K562 (cell line): ENCODE measurements at regions not wholly inside any gene's neighbourhood (a gene's known extent, or its start where the extent isn't known, plus 50 kb on each side); places are given as distances from the start of the nearest gene placed in this dataset.

ENCODE experiments used
- ATAC-seq: fragments of 200-7000 bp; cut with Tn5 transposase; 3 replicates; pipeline ENCODE4 v1.9.1; 2020; ENCODE audit warnings: moderate library complexity
- BruUV-seq: library from RNA; stranded (reverse); fragments of 400-500 nt; replicated peaks from 2 replicates; lab custom pipeline; 2021; lab: Mats Ljungman, UMichigan
- CTCF ChIA-PET: fragments of 300-600 bp; formaldehyde crosslinking; extraction: SDS; loops from one replicate; lab custom pipeline; 2021; ENCODE audit warnings: low intra/inter-chr PET ratio; lab: Yijun Ruan, JAX
- POLR2A ChIA-PET: fragments of 300-600, 350-650 bp; sonication (Branson Sonifier 250); formaldehyde crosslinking; extraction: SDS; loops from one replicate; lab custom pipeline; 2021; ENCODE audit warnings: antibody characterized with exemption, inconsistent platforms; lab: Yijun Ruan, JAX
- DNase-seq, 4 experiments: peaks; one replicate each; pipeline versions ENCODE4 v3.0.0 to v3.0.0-alpha.2; 2011 to 2018; ENCODE audit warnings: low spot score in 3 of 4, mixed read lengths in 3 of 4; ENCODE audit errors: extremely low read depth in 1 of 4
- FAIRE-seq: peaks from 2 replicates; lab custom pipeline; 2011; peaks lifted over from hg19 to GRCh38; lab: Jason Lieb, UNC
- H2AFZ ChIP-seq: 2 replicates; pipeline ENCODE4 v1.6.0; 2011; ENCODE audit warnings: low read depth, low read length, control low read depth, inconsistent platforms
- H3K27ac ChIP-seq: fragments of 200-600 bp; 3 replicates; pipeline ENCODE4 v1.8.0; 2011; ENCODE audit warnings: low read depth, mild to moderate bottlenecking, control low read depth, inconsistent platforms, low read length, moderate library complexity, mixed read lengths; ENCODE audit errors: extremely low read depth
- H3K27me3 ChIP-seq, 2 experiments: fragments of 300-600 bp in 1 of 2; 2 replicates in 1 of 2; 3 replicates in 1 of 2; pipeline versions ENCODE4 v1.6.0 to v1.8.0; 2011; ENCODE audit warnings: inconsistent platforms in 2 of 2, low read length in 2 of 2, mild to moderate bottlenecking in 1 of 2, mixed read lengths in 1 of 2, moderate library complexity in 1 of 2; ENCODE audit not compliant: control insufficient read depth in 2 of 2, insufficient read depth in 2 of 2
- H3K36me3 ChIP-seq: fragments of 300-600 bp; 3 replicates; pipeline ENCODE4 v1.8.0; 2011; ENCODE audit warnings: mild to moderate bottlenecking, low read length, inconsistent platforms; ENCODE audit not compliant: control insufficient read depth, insufficient read depth
- H3K4me1 ChIP-seq, 2 experiments: fragments of 200-600 bp in 1 of 2; replicated peaks in 1 of 2; 2 replicates in 1 of 2; 3 replicates in 1 of 2; pipeline versions ENCODE4 v1.5.1 to v1.8.0; 2011; ENCODE audit warnings: inconsistent platforms in 2 of 2, low read length in 2 of 2, mild to moderate bottlenecking in 1 of 2, mixed read lengths in 1 of 2, moderate library complexity in 1 of 2; ENCODE audit not compliant: control insufficient read depth in 2 of 2, insufficient read depth in 2 of 2
- H3K4me2 ChIP-seq: 2 replicates; pipeline ENCODE4 v1.6.1; 2011; ENCODE audit warnings: low read length, control low read depth, inconsistent platforms, mixed read lengths; ENCODE audit not compliant: insufficient read depth
- H3K4me3 ChIP-seq: fragments of 200-600 bp; sonication (generic), shearing (Covaris generic); 2 replicates; pipeline ENCODE4 v1.5.1; 2016; ENCODE audit warnings: control low read depth, inconsistent platforms
- H3K79me2 ChIP-seq: fragments of 200-600 bp; 3 replicates; pipeline ENCODE4 v1.8.0; 2011; ENCODE audit warnings: low read length, inconsistent platforms; ENCODE audit not compliant: control insufficient read depth, insufficient read depth
- H3K9ac ChIP-seq, 2 experiments: 2 replicates each; pipeline versions ENCODE4 v1.6.0 to v1.6.1; 2011; ENCODE audit warnings: low read depth in 2 of 2, low read length in 2 of 2, control low read depth in 1 of 2, inconsistent platforms in 1 of 2, mild to moderate bottlenecking in 1 of 2, mixed read lengths in 1 of 2; ENCODE audit not compliant: insufficient read depth in 1 of 2
- H3K9me1 ChIP-seq: one replicate; pipeline ENCODE4 v1.6.0; 2011; ENCODE audit warnings: inconsistent platforms, mild to moderate bottlenecking, low read length, moderate library complexity; ENCODE audit not compliant: control insufficient read depth, insufficient read depth
- H3K9me3 ChIP-seq: replicated peaks from 2 replicates; pipeline ENCODE4 v1.5.1; 2011; ENCODE audit warnings: low read depth, low read length, inconsistent platforms; ENCODE audit not compliant: control insufficient read depth, insufficient read depth
- H4K20me1 ChIP-seq: replicated peaks from 2 replicates; pipeline ENCODE4 v1.6.1; 2011; ENCODE audit warnings: low read length, inconsistent platforms, mixed read lengths; ENCODE audit not compliant: control insufficient read depth, insufficient read depth
- CXXC5 ChIP-seq: fragments of 250-450 bp; sonication (Bioruptor Pico); IDR thresholded peaks from 2 replicates; pipeline ENCODE4 v1.8.0; 2022; ENCODE audit warnings: inconsistent platforms, mild to moderate bottlenecking, moderate library complexity
- E2F8 ChIP-seq: fragments of 450-650 bp; IDR thresholded peaks from 2 replicates; pipeline ENCODE4 v1.7.1; 2018; ENCODE audit warnings: mild to moderate bottlenecking, low read depth; ENCODE audit not compliant: partially characterized antibody
- FOXA3 ChIP-seq, 2 experiments: fragments of 450-650 bp in 1 of 2; sonication (generic) in 1 of 2; formaldehyde crosslinking; IDR thresholded peaks in 1 of 2; conservative IDR thresholded peaks in 1 of 2; 2 replicates each; pipeline versions ENCODE4 v1.4.0 to v1.8.0; 2020 to 2022; ENCODE audit warnings: mild to moderate bottlenecking in 2 of 2, missing genetic modification reagents in 1 of 2
- KLF6 ChIP-seq: fragments of 250-450 bp; sonication (Bioruptor Pico); IDR thresholded peaks from 2 replicates; pipeline ENCODE4 v1.4.0; 2020; ENCODE audit warnings: mild to moderate bottlenecking, moderate library complexity, borderline replicate concordance
- MAZ ChIP-seq, 2 experiments: fragments of 450-650 bp in 1 of 2; sonication (generic) in 1 of 2; formaldehyde crosslinking; IDR thresholded peaks in 1 of 2; conservative IDR thresholded peaks in 1 of 2; 2 replicates each; pipeline versions ENCODE4 v1.4.0 to v1.5.0; 2020; ENCODE audit warnings: mild to moderate bottlenecking in 1 of 2, missing genetic modification reagents in 1 of 2
- NCOR1 ChIP-seq: fragments of 450-650 bp; IDR thresholded peaks from 2 replicates; pipeline ENCODE4 v1.6.1; 2016; ENCODE audit warnings: mild to moderate bottlenecking, moderate library complexity
- NEUROD1 ChIP-seq: fragments of 150-350 bp; IDR thresholded peaks from 2 replicates; pipeline ENCODE4 v1.6.1; 2014; ENCODE audit warnings: borderline replicate concordance, low read length, low read depth; ENCODE audit not compliant: partially characterized antibody
- PCBP2 ChIP-seq: fragments of 200-400 bp; formaldehyde crosslinking; IDR thresholded peaks from 2 replicates; pipeline ENCODE4 v1.6.1; 2018; ENCODE audit warnings: low read length, low read depth, mild to moderate bottlenecking, moderate library complexity; ENCODE audit not compliant: poor library complexity, severe bottlenecking
- SIX5 ChIP-seq, 2 experiments: IDR thresholded peaks; 2 replicates each; pipeline ENCODE4 v1.6.1; 2011; ENCODE audit warnings: low read length in 2 of 2, borderline replicate concordance in 1 of 2, low read depth in 1 of 2, mild to moderate bottlenecking in 1 of 2, moderate library complexity in 1 of 2; ENCODE audit not compliant: insufficient read depth in 1 of 2
- SRSF9 ChIP-seq: fragments of 200-400 bp; formaldehyde crosslinking; IDR thresholded peaks from 2 replicates; pipeline ENCODE4 v1.6.1; 2017; ENCODE audit warnings: low read depth, low read length, borderline replicate concordance
- UBTF ChIP-seq, 2 experiments: IDR thresholded peaks; 2 replicates each; pipeline ENCODE4 v1.6.1; 2012; ENCODE audit warnings: improper control_type of control experiment in 2 of 2, low read depth in 2 of 2, low read length in 2 of 2, borderline replicate concordance in 1 of 2
- XRCC4 ChIP-seq: IDR thresholded peaks from one replicate; pipeline ENCODE4 v1.6.1; 2011; ENCODE audit not compliant: insufficient read depth, insufficient read length; ENCODE audit errors: extremely low read depth
- ZBTB26 ChIP-seq: fragments of 450-650 bp; formaldehyde crosslinking; IDR thresholded peaks from 2 replicates; pipeline ENCODE4 v1.4.0; 2022; ENCODE audit warnings: missing genetic modification characterization
- ZNF347 ChIP-seq: fragments of 450-650 bp; formaldehyde crosslinking; IDR thresholded peaks from 2 replicates; pipeline ENCODE4 v1.4.0; 2020; ENCODE audit warnings: low read depth, mild to moderate bottlenecking, moderate library complexity
- in situ Hi-C: fragments of 300-500 bp; cut with MboI; formaldehyde crosslinking; loops from 4 replicates; pipeline ENCODE4 v1.15.0; 2018; ENCODE audit warnings: inconsistent platforms, mixed read lengths
- intact Hi-C: fragments of 100-400 bp; cut with micrococcal nuclease; formaldehyde crosslinking; loops from 2 replicates; pipeline ENCODE4 v1.14.2; 2022

- FAIRE-seq = no peak
- Histone ChIP-seq H3K9ac (no peak overlapping the region), H3K27ac (no peak overlapping the region), H3K4me3 (no peak overlapping the region), H3K79me2 (no peaks in the 10 kb centered on the region), H3K27me3 (no peaks in the 10 kb centered on the region), H4K20me1 (no peaks in the 10 kb centered on the region), H3K9me3 (no peaks in the 10 kb centered on the region; the same call in 1 of the 2 replicates), H3K36me3 (no peaks in the 10 kb centered on the region), H2AFZ (no peak overlapping the region), H3K9me1 (no peaks in the 10 kb centered on the region), H3K4me1 (no peaks in the 10 kb centered on the region), H3K4me2 (no peak overlapping the region)
- intact Hi-C loops (no loop called here), in situ Hi-C loops (no loop called here)
- POLR2A ChIA-PET = no interaction called here
- no peak for ATAC-seq
- CTCF ChIA-PET = no interaction called here
- no TSS peak for BruUV-seq
- DNase-seq = no peak
- TF ChIP-seq NCOR1 (no peak), NEUROD1 (no peak), UBTF (IDR thresholded peaks at IDR 0.05; ENCODE audit: borderline replicate concordance in 1 of 2, low read depth in 2 of 2, low read length in 2 of 2) (no peak), CXXC5 (CRISPR knock-in tag) (no peak), SRSF9 (no peak), MAZ (CRISPR knock-in tag; conservative IDR thresholded peaks at IDR 0.05 in 1 of 2, IDR thresholded peaks at IDR 0.05 in 1 of 2) (no peak), PCBP2 (no peak), FOXA3 (CRISPR knock-in tag; conservative IDR thresholded peaks at IDR 0.05 in 1 of 2, IDR thresholded peaks at IDR 0.05 in 1 of 2) (no peak), XRCC4 (no peak), KLF6 (CRISPR knock-in tag) (no peak), ZNF347 (no peak), ZBTB26 (CRISPR knock-in tag) (no peak), E2F8 (no peak), SIX5 (IDR thresholded peaks at IDR 0.05; ENCODE audit: borderline replicate concordance in 1 of 2, insufficient read depth in 1 of 2, low read depth in 1 of 2, low read length in 2 of 2) (no peak)
These were observed 679.3 kb upstream of the MAP3K7 start for GRCh38 chr6:91266156-91266555.
